GM23338 (cell line): ENCODE measurements at regions not wholly inside any gene's neighbourhood (a gene's known extent, or its start where the extent isn't known, plus 50 kb on each side); places are given as distances from the start of the nearest gene placed in this dataset.

ENCODE experiments used
- ATAC-seq: fragments of 200-7000 bp; cut with Tn5 transposase; 3 replicates; pipeline ENCODE4 v1.9.1; 2020
- DNase-seq: peaks from one replicate; pipeline ENCODE4 v3.0.0-alpha.2; 2015; ENCODE audit warnings: low spot score
- H2AFZ ChIP-seq: fragments of 200-600 bp; sonication (generic); 2 replicates; pipeline ENCODE4 v1.8.0; 2016; ENCODE audit warnings: antibody characterized with exemption, mild to moderate bottlenecking, moderate library complexity
- H3F3A ChIP-seq: fragments of 200-600 bp; sonication (generic); replicated peaks from 2 replicates; pipeline ENCODE4 v1.8.0; 2017; ENCODE audit warnings: antibody characterized with exemption, mixed run types, low read depth
- H3K27ac ChIP-seq: fragments of 200-600 bp; sonication (generic); 2 replicates; pipeline ENCODE4 v1.6.1; 2016; ENCODE audit warnings: low read depth
- H3K27me3 ChIP-seq: fragments of 200-600 bp; sonication (generic); 2 replicates; pipeline ENCODE4 v1.8.0; 2016; ENCODE audit warnings: mild to moderate bottlenecking, mixed run types, moderate library complexity; ENCODE audit not compliant: insufficient read depth
- H3K36me3 ChIP-seq: fragments of 200-600 bp; sonication (generic); 2 replicates; pipeline ENCODE4 v1.8.0; 2016; ENCODE audit warnings: mild to moderate bottlenecking; ENCODE audit not compliant: insufficient read depth
- H3K4me1 ChIP-seq: fragments of 200-600 bp; sonication (generic); 2 replicates; pipeline ENCODE4 v1.8.0; 2016; ENCODE audit warnings: mild to moderate bottlenecking, moderate library complexity; ENCODE audit not compliant: insufficient read depth
- H3K4me2 ChIP-seq: fragments of 200-600 bp; sonication (generic); 2 replicates; pipeline ENCODE4 v1.7.1; 2017; ENCODE audit warnings: mixed run types
- H3K4me3 ChIP-seq: fragments of 200-600 bp; sonication (generic); 2 replicates; pipeline ENCODE4 v1.6.1; 2016; ENCODE audit warnings: mixed run types
- H3K79me2 ChIP-seq: fragments of 200-600 bp; sonication (generic); replicated peaks from 2 replicates; pipeline ENCODE4 v1.8.0; 2017; ENCODE audit warnings: mild to moderate bottlenecking; ENCODE audit not compliant: insufficient read depth
- H3K9me2 ChIP-seq: fragments of 200-600 bp; sonication (generic); 2 replicates; pipeline ENCODE4 v1.8.0; 2017; ENCODE audit not compliant: insufficient read depth
- H4K20me1 ChIP-seq: fragments of 200-600 bp; sonication (generic); replicated peaks from 2 replicates; pipeline ENCODE4 v1.8.0; 2017; ENCODE audit warnings: mild to moderate bottlenecking; ENCODE audit not compliant: insufficient read depth
- H3K27ac Mint-ChIP-seq: 2 replicates; pipeline ENCODE4 v1.8.0; 2020; ENCODE audit warnings: inconsistent platforms, mild to moderate bottlenecking, moderate library complexity, mixed read lengths
- H3K27me3 Mint-ChIP-seq: 3 replicates; pipeline ENCODE4 v1.8.0; 2022; ENCODE audit warnings: low read depth, mild to moderate bottlenecking, moderate library complexity, mixed read lengths, inconsistent platforms; ENCODE audit not compliant: insufficient read depth, poor library complexity
- H3K36me3 Mint-ChIP-seq: 3 replicates; pipeline ENCODE4 v1.8.0; 2021; ENCODE audit warnings: low read depth, mild to moderate bottlenecking, inconsistent platforms, moderate library complexity, mixed read lengths
- H3K4me1 Mint-ChIP-seq: 3 replicates; pipeline ENCODE4 v1.8.0; 2020; ENCODE audit warnings: mild to moderate bottlenecking, inconsistent platforms, mixed read lengths
- H3K4me3 Mint-ChIP-seq: 3 replicates; pipeline ENCODE4 v1.8.0; 2021; ENCODE audit warnings: moderate library complexity, mild to moderate bottlenecking, inconsistent platforms, mixed read lengths
- H3K9me3 Mint-ChIP-seq: 3 replicates; pipeline ENCODE4 v1.8.0; 2020; ENCODE audit warnings: moderate library complexity, mild to moderate bottlenecking, inconsistent platforms, mixed read lengths
- CREB1 ChIP-seq: fragments of 250-450 bp; sonication (Bioruptor Pico); IDR thresholded peaks from 2 replicates; pipeline ENCODE4 v1.5.0; 2020; ENCODE audit warnings: low read depth, mild to moderate bottlenecking, moderate library complexity
- CTCF ChIP-seq, 2 experiments: fragments of 200-600 bp in 1 of 2; sonication (generic) in 1 of 2; conservative IDR thresholded peaks; 2 replicates each; pipeline versions ENCODE4 v1.5.1 to v1.6.1; 2016 to 2017; ENCODE audit warnings: antibody characterized with exemption in 2 of 2, low read depth in 2 of 2, mild to moderate bottlenecking in 2 of 2, moderate library complexity in 1 of 2
- ETS1 ChIP-seq: IDR thresholded peaks from 2 replicates; pipeline ENCODE4 v1.6.1; 2016; ENCODE audit warnings: antibody characterized with exemption
- EZH2 ChIP-seq: fragments of 200-600 bp; sonication (generic); IDR thresholded peaks from one replicate; pipeline ENCODE4 v1.8.0; 2017; ENCODE audit warnings: antibody characterized with exemption, mild to moderate bottlenecking, low read depth; ENCODE audit not compliant: unreplicated experiment
- EZH2phosphoT487 ChIP-seq: fragments of 200-600 bp; sonication (generic); IDR thresholded peaks from one replicate; pipeline ENCODE4 v1.8.1; 2018; ENCODE audit warnings: antibody characterized with exemption; ENCODE audit not compliant: unreplicated experiment
- JUNB ChIP-seq: IDR thresholded peaks from one replicate; pipeline ENCODE4 v1.6.1; 2016; ENCODE audit warnings: antibody characterized with exemption; ENCODE audit not compliant: unreplicated experiment
- NANOG ChIP-seq: IDR thresholded peaks from 2 replicates; pipeline ENCODE4 v1.6.1; 2016; ENCODE audit warnings: antibody characterized with exemption, borderline replicate concordance
- POLR2AphosphoS5 ChIP-seq: IDR thresholded peaks from 2 replicates; pipeline ENCODE4 v1.6.1; 2016; ENCODE audit warnings: antibody characterized with exemption, low read depth
- REST ChIP-seq: IDR thresholded peaks from one replicate; pipeline ENCODE4 v1.6.1; 2018; ENCODE audit warnings: antibody characterized with exemption; ENCODE audit not compliant: unreplicated experiment
- STAT1 ChIP-seq: IDR thresholded peaks from one replicate; pipeline ENCODE4 v1.6.1; 2016; ENCODE audit warnings: antibody characterized with exemption; ENCODE audit not compliant: unreplicated experiment
- ZNF114 ChIP-seq: fragments of 250-450 bp; sonication (Bioruptor Pico); IDR thresholded peaks from 2 replicates; pipeline ENCODE4 v1.5.0; 2020; ENCODE audit warnings: mild to moderate bottlenecking, moderate library complexity
- ZNF331 ChIP-seq: fragments of 250-450 bp; sonication (Bioruptor Pico); IDR thresholded peaks from 2 replicates; pipeline ENCODE4 v1.5.0; 2020; ENCODE audit warnings: low read depth, mild to moderate bottlenecking, moderate library complexity
- TF ChIP-seq, protein P1 (sequence below): fragments of 250-450 bp; sonication (Bioruptor Pico); IDR thresholded peaks from 2 replicates; pipeline ENCODE4 v1.5.0; 2020; ENCODE audit warnings: mild to moderate bottlenecking, moderate library complexity

DNA sequence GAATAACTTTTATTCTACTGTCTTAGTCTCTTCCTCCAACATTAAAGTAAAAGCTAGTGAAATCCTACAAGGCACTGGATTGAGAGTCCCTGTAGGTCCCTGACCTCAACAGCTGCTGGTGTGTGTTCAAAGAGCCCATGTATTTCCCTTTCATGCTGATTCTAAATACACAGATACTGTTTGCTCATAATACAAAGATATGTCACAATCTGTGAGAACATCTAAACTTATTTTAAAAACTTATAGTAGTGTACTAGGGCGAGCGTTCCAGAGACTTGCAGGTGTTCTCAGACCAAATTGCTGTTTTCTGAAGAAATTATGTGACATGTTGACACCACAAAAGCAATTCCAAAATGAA lies 145.9 kb upstream of the LIPC start (continued):
- TF ChIP-seq EZH2phosphoT487 (no peak), EZH2 (no peak), NANOG (no peak)

- Histone ChIP-seq H3K4me3 (no peak overlapping the region), H3K27ac (no peak overlapping the region), H3K4me1 (no peaks in the 10 kb centered on the region), H3K36me3 (no peaks in the 10 kb centered on the region), H2AFZ (no peak overlapping the region), H3F3A (no peaks in the 10 kb centered on the region), H4K20me1 (no peaks in the 10 kb centered on the region), H3K79me2 (no peaks in the 10 kb centered on the region), H3K4me2 (no peak overlapping the region), H3K27me3 (no peaks in the 10 kb centered on the region), H3K9me2 (no peaks in the 10 kb centered on the region)
- H3K4me3 Mint-ChIP-seq, result no peak overlapping the region
- H3K9me3 Mint-ChIP-seq, result no peaks in the 10 kb centered on the region
- no peaks in the 10 kb centered on the region for H3K36me3 Mint-ChIP-seq
- peaks cover 12% of the 10 kb centered on the region; the same call in 2 of the 3 replicates for H3K4me1 Mint-ChIP-seq
- DNase-seq (no peak), ATAC-seq (no peak)
- peaks cover 5% of the 10 kb centered on the region for H3K27me3 Mint-ChIP-seq
- TF ChIP-seq JUNB (no peak), ETS1 (no peak), NANOG (no peak), POLR2AphosphoS5 (no peak), CTCF (conservative IDR thresholded peaks at IDR 0.05; ENCODE audit: low read depth in 2 of 2) (no peak), EZH2phosphoT487 (no peak), REST (no peak), ZNF331 (CRISPR knock-in tag) (no peak), EZH2 (no peak), CREB1 (CRISPR knock-in tag) (no peak), STAT1 (no peak), ZNF114 (CRISPR knock-in tag) (no peak)
- TF ChIP-seq, protein P1, sequence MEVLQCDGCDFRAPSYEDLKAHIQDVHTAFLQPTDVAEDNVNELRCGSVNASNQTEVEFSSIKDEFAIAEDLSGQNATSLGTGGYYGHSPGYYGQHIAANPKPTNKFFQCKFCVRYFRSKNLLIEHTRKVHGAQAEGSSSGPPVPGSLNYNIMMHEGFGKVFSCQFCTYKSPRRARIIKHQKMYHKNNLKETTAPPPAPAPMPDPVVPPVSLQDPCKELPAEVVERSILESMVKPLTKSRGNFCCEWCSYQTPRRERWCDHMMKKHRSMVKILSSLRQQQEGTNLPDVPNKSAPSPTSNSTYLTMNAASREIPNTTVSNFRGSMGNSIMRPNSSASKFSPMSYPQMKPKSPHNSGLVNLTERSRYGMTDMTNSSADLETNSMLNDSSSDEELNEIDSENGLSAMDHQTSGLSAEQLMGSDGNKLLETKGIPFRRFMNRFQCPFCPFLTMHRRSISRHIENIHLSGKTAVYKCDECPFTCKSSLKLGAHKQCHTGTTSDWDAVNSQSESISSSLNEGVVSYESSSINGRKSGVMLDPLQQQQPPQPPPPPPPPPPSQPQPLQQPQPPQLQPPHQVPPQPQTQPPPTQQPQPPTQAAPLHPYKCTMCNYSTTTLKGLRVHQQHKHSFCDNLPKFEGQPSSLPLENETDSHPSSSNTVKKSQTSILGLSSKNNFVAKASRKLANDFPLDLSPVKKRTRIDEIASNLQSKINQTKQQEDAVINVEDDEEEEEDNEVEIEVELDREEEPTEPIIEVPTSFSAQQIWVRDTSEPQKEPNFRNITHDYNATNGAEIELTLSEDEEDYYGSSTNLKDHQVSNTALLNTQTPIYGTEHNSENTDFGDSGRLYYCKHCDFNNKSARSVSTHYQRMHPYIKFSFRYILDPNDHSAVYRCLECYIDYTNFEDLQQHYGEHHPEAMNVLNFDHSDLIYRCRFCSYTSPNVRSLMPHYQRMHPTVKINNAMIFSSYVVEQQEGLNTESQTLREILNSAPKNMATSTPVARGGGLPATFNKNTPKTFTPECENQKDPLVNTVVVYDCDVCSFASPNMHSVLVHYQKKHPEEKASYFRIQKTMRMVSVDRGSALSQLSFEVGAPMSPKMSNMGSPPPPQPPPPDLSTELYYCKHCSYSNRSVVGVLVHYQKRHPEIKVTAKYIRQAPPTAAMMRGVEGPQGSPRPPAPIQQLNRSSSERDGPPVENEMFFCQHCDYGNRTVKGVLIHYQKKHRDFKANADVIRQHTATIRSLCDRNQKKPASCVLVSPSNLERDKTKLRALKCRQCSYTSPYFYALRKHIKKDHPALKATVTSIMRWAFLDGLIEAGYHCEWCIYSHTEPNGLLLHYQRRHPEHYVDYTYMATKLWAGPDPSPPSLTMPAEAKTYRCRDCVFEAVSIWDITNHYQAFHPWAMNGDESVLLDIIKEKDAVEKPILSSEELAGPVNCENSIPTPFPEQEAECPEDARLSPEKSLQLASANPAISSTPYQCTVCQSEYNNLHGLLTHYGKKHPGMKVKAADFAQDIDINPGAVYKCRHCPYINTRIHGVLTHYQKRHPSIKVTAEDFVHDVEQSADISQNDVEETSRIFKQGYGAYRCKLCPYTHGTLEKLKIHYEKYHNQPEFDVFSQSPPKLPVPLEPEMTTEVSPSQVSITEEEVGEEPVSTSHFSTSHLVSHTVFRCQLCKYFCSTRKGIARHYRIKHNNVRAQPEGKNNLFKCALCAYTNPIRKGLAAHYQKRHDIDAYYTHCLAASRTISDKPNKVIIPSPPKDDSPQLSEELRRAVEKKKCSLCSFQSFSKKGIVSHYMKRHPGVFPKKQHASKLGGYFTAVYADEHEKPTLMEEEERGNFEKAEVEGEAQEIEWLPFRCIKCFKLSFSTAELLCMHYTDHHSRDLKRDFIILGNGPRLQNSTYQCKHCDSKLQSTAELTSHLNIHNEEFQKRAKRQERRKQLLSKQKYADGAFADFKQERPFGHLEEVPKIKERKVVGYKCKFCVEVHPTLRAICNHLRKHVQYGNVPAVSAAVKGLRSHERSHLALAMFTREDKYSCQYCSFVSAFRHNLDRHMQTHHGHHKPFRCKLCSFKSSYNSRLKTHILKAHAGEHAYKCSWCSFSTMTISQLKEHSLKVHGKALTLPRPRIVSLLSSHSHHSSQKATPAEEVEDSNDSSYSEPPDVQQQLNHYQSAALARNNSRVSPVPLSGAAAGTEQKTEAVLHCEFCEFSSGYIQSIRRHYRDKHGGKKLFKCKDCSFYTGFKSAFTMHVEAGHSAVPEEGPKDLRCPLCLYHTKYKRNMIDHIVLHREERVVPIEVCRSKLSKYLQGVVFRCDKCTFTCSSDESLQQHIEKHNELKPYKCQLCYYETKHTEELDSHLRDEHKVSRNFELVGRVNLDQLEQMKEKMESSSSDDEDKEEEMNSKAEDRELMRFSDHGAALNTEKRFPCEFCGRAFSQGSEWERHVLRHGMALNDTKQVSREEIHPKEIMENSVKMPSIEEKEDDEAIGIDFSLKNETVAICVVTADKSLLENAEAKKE (CRISPR knock-in tag), result no peak
- no peak overlapping the region for H3K27ac Mint-ChIP-seq
Measured at GRCh38 chr15:58286523-58286922, 145.3 kb upstream of the LIPC start.
